GM12873 (cell line): ENCODE measurements at regions not wholly inside any gene's neighbourhood (a gene's known extent, or its start where the extent isn't known, plus 50 kb on each side); places are given as distances from the start of the nearest gene placed in this dataset.

Experiments used
- CTCF ChIP-seq: IDR thresholded peaks from 2 replicates; pipeline ENCODE4 v1.5.1; 2012; ENCODE audit warnings: low read depth, mild to moderate bottlenecking, moderate library complexity, low read length, control low read depth; ENCODE audit not compliant: insufficient read depth; ENCODE audit errors: missing control alignments

GRCh38 chr16:65621640-65622039, 499.8 kb upstream of the CDH11 start:
- TF ChIP-seq CTCF: no peak

- no peak for TF ChIP-seq CTCF
These were observed 497.7 kb upstream of the CDH11 start for GRCh38 chr16:65619606-65620005.

GRCh38 chr16:65618931-65619330, 497.1 kb upstream of the CDH11 start:
- TF ChIP-seq CTCF: no peak

GRCh38 chr16:65618333-65618732, 496.5 kb upstream of the CDH11 start:
- TF ChIP-seq CTCF: no peak

GRCh38 chr16:65617421-65617820, 495.6 kb upstream of the CDH11 start:
- TF ChIP-seq CTCF: no peak

- TF ChIP-seq CTCF: no peak
These were observed 486.6 kb upstream of the CDH11 start for GRCh38 chr16:65608455-65608854.

- TF ChIP-seq CTCF: no peak
These were observed 482.9 kb upstream of the CDH11 start for GRCh38 chr16:65604771-65605170.
